CD4-positive, alpha-beta T cell treated with Interleukin-2 at 100 ng/mL for 4 hours (primary cell): ENCODE measurements at regions not wholly inside any gene's neighbourhood (a gene's known extent, or its start where the extent isn't known, plus 50 kb on each side); places are given as distances from the start of the nearest gene placed in this dataset.
"Not testable (repeated sequence)": the region's sequence is repeated elsewhere in the genome, so short reads cannot be mapped to it uniquely, and the experiment has no call there.

Source experiments
- DNase-seq: peaks from one replicate; pipeline ENCODE4 v3.0.0-alpha.2; 2020; ENCODE audit warnings: low spot score

- DNase-seq, result no peak
These were observed 54.9 kb upstream of the ZBTB18 start for GRCh38 chr1:243996223-243996622.

DNA sequence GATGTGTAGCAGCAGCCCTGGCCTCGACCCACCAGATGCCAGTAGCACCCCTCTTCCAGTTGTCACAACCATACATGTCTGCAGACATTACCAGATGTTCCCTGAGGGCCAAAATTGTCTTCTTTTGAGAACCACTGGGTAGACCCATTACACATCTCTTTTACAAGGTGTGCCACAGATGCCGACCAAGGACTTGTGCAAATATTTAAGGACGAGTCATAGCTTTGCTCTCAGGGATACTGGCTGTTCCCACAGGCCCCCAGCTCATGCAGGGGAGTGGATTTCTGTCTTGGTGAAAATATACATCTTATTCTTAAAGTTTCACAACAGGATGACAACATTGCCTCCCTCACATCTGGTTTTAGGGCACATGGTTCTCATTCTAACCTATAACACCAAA, 59.4 kb upstream of the ZBTB18 start:
- DNase-seq, result no peak

DNA sequence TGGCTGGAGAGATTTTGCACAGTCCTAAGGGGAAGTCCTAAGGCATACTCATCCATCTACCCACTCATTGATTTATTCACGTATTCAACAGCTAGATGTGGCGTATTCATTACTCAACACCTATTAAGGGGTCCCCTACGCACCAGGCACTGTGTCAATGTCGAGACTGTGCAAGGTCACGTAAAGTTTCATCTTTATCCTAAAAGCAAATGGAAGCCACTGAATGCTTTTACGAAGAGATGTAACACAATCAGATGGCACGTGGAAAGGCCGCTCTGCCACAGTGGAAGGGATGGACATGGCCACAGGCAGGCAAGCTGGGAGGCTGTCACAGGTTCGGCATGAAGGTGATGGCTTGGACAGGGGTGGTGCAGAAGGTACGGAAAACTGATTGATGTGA, 66.3 kb upstream of the ZBTB18 start:
- no peak for DNase-seq

GRCh38 chr1:243982447-243983018, 68.5 kb upstream of the ZBTB18 start:
- DNase-seq, result no peak

GRCh38 chr1:243980471-243980870, 70.6 kb upstream of the ZBTB18 start:
- no peak for DNase-seq

GRCh38 chr1:243980071-243980470, 71.0 kb upstream of the ZBTB18 start:
- DNase-seq, result no peak

DNA sequence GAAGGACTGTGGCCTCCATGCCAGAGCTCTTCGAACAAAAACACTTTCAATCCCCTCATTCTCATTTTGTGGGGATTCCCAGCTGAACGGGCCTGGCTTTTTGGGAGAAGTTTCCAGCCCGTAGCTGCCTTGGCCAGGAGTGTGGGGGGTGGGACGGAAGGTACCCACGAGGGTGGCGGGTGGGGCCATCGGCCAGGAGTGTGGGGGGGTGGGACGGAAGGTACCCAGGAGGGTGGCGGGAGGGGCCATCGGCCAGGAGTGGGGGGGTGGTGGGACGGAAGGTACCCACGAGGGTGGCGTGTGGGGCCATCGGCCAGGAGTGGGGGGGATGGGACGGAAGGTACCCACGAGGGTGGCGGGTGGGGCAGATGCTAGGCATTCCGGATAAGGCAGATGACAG, 71.7 kb upstream of the ZBTB18 start:
- no peak for DNase-seq

DNA sequence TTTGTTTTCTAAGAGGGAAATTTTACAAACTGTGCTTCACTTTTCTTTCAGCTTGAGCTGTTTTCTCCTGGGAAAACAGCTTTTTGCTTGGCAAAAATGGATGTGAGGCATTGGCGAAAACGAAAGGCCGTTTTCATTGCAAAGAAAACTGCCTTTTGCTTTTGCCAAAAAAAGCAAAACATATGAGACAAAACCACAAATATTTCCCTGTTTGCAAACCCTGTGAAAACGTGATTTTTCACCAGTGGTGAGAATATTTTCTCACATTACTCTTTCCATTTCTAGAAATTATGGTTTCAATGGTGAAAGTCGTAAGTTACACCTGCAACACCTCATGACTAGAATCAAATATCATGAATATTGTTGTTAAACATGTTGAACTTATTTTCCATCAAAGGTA, 74.0 kb upstream of the ZBTB18 start:
- no peak for DNase-seq

GRCh38 chr1:243974451-243975292, 76.4 kb upstream of the ZBTB18 start:
- no peak for DNase-seq

- no peak for DNase-seq
These were observed 77.9 kb upstream of the ZBTB18 start for GRCh38 chr1:243973169-243973568.

DNA sequence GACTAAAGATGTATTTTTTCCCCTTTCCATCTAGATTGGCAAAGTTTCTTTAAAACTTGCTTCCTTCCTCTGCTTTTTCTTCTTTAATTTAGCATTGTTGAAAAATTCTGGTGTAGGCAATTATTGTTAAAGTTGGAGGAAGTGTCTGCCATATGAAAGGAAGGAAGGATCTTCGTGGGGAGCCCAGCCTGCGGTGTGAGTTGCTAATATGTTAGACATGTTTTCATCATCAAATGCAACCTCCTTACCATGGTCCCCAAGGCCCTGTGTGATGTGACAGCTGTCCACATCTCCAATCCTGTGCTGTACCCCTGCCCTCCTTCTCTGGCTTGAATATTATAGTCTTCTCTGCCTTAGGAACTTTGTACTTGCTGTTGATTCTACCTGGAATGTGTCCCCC, 81.0 kb upstream of the ZBTB18 start:
- no peak for DNase-seq

- DNase-seq, result no peak
These were observed 82.7 kb upstream of the ZBTB18 start for GRCh38 chr1:243968413-243968812.

- no peak for DNase-seq
These were observed 86.2 kb upstream of the ZBTB18 start for GRCh38 chr1:243964915-243965314.

DNA sequence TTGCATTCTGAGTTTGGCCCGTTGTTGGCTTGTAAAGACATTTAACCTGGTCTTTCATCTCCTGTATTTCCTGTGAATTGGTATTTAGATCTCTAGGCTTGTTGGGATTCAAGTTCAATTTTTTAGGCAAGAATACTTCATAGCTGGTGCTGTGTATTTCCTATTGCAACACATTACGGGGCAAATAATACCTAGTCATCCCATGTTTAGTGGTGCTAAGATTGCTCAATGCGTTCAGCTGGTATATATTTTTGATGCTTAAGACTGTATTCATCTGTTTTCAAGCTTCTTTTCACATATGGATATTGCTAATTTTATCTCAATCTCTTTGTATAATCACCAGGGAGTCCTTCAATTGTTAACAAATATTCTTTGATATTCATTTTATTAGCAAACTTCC, 87.5 kb upstream of the ZBTB18 start:
- DNase-seq, result no peak

GRCh38 chr1:243962541-243962940, 88.5 kb upstream of the ZBTB18 start:
- DNase-seq, result no peak

- DNase-seq, result no peak
These were observed 91.1 kb upstream of the ZBTB18 start for GRCh38 chr1:243959998-243960397.

- no peak for DNase-seq
These were observed 93.9 kb upstream of the ZBTB18 start for GRCh38 chr1:243957141-243957540.

DNA sequence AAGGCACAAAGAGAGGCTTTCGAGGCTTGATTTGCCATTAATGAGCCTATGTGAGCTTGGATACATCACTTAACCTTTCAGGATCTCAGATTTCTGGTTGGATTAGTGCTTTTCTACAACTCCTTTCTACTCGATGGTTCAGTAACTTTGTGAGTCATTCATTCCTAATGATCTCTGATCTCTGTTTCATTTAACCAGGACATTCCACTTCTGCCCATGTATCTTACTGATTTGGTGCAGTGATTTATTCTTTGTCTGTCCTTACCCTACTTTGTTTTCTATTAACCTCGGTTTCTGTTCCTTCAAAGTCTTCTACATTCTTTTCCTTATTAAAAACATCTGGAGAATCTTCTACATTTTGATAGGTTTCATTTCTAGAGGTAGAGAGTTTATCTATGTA, 94.6 kb upstream of the ZBTB18 start:
- no peak for DNase-seq

- not testable (repeated sequence) for DNase-seq
These were observed 99.9 kb upstream of the ZBTB18 start for GRCh38 chr1:243951207-243951606.

DNA sequence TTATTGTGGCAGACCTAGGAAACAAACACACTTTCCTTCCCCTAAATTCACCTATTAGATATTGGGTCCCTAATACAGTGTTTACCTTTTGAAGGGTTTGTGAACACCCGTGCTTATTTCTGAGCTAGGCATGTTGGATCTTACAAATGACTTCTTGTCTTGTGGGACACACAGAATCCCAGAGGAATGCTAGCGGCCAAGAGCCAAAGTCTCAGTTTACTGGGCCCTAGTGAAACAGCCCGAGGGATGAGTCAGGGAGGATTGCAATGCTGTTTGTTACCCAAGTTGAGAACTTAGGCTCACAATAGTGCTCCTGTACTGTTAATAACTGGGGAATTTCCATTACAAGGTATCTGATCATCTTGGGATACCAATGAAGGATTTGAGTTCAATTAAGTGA, 100.1 kb upstream of the AKT3 start:
- no peak for DNase-seq

GRCh38 chr1:243946946-243947345, 96.9 kb upstream of the AKT3 start:
- peak; percentile 46 for DNase-seq

DNA sequence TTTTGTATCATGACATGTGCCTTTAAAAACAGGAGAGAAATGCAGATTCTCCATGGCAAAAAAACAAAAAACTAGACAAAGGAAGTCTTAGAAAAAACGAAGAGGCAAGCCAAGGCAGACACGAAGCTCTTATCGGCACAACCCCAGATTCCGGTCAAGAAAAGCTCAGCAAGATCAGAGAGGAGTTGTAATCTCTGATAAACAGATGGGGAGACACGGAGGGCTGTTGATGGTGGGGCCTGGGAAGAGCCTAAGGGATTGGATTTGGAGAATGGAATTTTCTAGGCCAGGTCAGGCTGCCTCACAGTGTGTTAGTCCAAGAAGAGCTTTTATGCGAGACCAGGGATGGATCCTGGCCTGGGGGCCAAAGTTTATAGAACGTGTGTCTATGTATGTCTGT, 96.2 kb upstream of the AKT3 start:
- no peak for DNase-seq

DNA sequence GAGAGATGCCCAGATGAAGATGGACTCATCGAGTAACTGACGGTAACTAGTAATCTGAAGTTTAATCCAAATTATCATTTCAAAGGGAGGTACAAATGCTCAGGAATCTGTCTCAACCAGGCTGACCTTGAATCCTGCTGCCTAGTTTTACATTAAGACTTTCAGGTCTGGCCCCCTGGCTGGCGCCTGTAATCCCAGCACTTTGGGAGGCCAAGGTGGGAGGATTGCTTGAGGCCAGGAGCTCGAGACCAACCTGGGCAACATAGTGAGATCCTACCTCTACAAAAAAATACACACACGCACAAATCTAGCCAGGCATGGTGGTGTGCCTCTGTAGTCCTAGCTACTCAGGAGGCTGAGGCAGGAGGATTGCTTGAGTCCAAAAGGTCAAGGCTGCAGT, 95.7 kb upstream of the AKT3 start:
- DNase-seq, result no peak
